ENCODE measurements at regions not wholly inside any gene's neighbourhood (a gene's known extent, or its start where the extent isn't known, plus 50 kb on each side); places are given as distances from the start of the nearest gene placed in this dataset.

DNA sequence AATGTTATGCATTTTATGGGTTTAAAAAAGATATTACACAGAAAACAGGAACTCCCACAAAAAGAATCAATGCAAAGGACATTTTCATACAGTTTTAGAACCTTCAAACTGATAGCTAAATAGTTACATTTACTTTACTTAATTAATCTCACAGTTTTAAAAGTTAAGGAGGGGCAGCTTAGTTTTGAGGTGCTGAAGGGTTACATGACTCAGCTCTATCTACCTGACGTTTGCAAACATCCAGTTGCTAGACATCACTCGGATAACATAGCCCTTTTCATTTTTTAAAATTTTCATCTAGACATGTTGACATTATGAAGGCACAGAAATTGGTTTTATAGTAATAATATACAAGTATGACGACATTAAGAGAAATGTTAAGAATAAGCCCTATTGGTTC lies 53.7 kb upstream of the HSD17B12 start:
- DNase-seq (ENCODE audit: low spot score) = no peak
